ENCODE measurements at regions not wholly inside any gene's neighbourhood (a gene's known extent, or its start where the extent isn't known, plus 50 kb on each side); places are given as distances from the start of the nearest gene placed in this dataset.

DNA sequence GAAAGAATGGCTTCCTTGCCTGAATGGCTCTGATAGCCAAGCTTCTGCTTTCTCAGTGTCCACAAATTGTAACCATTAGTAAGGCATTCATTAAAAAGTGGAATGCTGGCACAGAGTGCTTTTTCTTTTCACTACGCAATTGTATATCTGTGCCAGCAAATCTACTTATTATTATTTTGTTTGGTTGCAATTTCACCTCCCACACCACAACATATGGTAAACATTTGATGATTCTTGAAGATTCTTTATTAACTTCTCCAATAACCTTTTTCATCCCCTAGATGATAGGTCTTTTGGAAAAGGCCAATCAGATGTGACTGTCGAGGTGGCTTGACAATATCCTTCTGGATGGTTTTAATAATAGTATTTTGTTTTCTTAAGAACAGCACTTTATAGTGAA is 234.1 kb downstream of the TMEM38B start:
- DNase-seq: no peak

DNA sequence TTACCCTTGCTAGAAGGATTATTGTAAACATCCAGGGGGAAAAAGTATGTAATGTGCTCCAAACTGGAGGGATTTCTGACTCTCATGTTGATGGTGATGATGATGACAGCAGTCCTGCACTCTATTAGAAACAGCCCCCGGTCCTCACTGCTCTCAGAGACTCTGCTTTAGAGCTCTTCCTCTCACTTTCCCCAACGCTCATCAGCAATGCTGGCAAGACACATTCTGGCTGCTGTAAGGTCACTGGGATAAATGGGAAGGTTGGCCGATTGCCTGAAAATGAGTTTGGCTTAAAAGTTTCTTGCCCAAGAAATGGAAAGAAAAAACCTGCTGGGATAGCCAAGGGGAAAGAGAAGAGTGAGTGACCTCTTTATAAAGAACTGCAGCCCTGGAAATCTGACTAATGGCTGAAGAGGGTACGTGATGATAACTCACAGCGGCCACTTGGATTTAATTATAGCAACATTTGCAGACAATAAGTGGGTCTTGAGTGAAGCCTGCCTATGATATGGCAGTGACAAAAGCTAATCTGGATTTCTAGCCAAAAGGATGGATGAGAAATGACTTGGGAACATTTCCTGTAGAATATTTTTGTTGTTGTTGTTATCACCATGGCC is 235.8 kb downstream of the TMEM38B start:
- DNase-seq: no peak

DNA sequence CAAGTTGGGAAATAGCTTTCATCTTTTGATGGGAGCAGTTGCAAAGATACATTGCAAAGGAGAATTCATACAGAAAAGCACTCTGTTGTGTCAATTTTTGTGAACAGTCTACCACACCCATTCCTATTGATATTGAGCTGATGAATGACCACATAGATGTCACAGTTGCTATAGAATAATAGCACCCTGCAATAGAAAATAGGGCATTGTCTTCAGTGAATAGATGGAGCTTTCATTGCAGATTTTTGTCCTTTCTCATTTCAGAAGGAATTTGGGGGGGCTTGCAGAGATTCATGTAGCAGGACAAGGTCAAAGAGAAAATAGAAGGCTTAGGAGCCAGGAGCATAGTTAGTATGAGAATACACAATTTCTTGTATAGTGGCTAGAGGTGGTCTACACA is 237.9 kb downstream of the TMEM38B start:
- DNase-seq: no peak

DNA sequence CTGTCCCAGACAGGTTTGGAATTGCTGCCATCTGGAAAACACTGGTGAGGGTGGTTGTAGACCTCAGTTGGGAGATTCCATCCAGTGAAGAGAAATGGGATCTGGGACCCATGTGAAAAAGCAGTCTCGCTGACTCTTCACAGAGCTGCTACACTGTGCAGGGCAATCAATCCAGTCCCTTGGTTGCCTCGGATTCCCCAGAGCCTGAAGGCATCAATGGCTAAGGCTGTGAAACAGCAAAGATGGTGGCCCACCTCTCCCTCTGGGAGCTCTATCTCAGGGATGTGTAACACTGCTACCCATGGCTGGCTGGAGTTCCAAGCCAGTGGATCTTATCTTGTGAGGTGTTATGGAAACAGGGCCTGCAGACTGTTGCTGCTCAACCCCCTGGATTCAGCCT is 256.1 kb downstream of the TMEM38B start:
- DNase-seq: no peak

DNA sequence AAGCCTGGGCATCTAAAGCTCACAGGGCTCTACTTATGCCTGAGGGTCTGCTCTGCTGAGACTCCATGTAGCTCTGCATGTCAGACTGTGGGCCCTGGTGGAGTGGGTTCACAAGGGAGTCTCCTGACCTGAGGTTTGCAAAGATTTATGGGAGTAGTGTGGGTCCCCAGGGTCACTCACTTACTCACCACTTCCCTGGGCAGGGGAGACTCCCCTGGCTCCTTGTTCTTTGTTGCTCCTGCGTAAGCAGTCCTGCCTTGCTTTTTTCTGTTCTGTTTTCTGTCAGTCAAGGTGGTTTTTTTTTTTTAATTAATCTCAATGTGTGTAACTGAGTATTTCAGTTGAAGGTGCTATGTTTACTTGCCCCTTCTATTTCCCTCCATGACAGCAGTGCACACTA is 256.6 kb downstream of the TMEM38B start:
- no peak for DNase-seq

DNA sequence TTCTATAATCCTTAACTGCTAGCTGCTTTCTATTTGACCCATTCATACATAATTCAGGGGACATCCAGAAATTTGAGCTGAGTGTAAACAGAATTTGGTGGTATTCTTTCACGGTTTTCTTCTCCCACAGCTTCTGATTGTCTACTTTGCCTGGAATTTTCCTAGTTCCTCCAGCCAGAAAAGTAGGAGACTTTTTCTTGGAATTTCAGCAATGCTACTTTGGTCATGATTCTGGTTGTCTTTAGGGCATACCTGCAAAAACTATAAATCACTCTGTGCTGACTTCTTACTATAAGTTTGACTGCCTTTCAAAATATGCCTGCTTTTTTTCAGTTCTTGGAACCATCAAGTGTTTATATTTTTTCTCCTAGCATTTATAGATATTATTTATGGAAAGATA is 260.2 kb downstream of the TMEM38B start:
- DNase-seq: no peak

DNA sequence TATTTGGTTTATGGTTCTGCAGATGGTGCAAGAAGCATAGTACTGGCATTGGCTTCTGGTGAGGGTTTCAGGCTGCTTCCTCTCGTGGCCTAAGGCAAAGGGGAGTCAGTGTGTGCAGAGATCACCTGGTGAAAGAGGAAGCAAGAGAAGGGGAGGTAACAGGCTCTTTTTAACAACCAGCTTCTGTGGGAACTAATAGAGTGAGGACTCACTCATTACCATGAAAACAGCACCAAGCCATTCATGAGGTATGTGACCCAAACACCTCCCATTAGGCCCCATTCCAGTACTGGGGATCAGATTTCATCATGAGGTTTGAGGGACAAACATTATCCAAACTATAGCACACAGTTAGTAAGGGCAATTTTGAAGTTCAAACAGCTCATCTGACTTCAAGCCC is 263.5 kb downstream of the TMEM38B start:
- DNase-seq: no peak

DNA sequence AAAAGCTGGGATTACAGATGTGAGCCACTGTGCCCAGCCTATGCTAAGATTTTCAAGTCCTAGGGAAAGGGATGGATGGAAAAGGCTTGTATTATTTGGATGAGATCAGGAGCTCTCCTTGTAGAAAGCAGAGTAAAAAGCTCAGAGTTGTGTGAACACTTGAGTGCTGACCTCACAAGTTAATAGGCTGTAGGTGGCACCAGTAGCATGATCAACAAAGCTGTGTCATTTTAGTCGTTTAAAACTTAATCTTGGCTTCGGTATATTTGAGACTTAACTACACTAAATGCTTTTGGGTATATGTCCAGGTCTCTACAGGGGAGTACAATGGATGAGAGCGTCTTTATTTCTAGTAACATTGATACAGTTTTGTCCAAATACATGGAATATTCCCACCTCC is 264.2 kb downstream of the TMEM38B start:
- no peak for DNase-seq

DNA sequence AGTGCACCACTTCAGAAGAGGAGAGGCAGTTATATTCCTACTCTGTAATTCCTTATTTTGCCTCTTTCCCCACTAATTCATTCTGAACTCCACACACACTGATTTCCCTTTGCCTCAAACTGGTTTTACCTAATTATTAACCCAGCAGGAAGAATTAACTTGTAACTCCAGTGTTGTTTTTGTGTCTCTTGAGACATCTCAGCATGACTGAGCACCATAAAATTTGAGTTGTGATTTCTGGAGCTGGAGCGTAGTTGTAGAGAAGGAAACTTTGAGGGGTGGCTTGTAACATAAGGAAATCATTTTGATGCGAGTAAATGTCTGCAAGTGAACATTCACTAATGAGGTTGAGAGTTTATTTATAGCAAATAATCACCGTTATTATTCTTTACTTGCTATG is 265.2 kb downstream of the TMEM38B start:
- DNase-seq: no peak

DNA sequence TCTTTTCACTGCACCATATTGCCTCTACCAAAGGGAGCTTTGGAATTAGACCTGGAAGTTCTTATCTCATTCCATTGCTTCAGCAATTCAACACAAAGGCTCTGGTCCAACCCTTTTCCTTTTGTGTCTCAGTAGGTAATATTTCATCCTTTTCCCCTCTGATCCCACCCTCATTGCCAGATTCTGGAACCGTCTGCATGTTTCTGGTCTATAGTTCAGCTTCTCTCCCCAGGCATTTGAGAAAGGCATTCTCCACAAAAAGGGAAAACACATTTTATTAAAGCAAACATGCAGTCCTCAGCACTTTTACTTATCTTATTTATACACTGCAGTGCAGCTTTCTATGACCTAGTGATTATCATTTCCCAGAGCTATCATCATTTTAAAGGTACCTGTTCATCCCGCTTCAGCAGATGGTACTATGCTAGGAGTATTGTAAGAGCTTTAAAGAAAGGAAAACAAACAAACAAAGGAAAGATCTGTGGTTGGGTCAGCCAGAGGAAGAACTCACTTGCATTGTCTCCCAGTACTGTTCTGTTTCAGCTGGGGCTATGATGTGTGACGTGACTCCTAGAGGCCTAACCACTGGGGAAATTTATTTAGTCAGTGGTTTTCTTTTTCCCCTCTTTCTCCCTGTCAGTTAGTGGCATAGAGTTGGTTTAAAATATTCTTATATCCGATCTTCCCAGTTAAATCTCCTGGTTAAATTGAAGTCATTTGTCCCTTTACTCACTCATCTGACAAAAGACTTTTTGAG is 269.2 kb downstream of the TMEM38B start:
- DNase-seq: no peak

DNA sequence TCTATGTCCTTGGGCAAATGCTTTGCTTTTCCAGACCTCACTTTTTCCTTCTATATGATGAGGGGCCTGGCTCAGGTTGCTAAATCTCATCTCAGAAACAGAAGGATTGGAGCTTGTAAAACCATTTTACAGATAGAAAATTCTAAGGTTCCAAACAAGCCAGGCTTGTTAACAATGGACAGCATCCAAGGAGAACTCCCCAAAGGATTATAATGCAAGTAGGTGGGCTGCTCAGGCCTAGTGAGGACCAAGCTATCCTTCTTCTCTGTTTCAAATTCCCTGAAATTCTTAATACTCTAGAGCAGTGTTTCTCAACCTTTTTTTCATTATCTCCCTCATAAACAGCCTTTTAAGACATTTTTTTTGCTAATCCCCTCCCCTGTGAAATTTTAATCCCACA is 269.8 kb downstream of the TMEM38B start:
- DNase-seq: no peak

DNA sequence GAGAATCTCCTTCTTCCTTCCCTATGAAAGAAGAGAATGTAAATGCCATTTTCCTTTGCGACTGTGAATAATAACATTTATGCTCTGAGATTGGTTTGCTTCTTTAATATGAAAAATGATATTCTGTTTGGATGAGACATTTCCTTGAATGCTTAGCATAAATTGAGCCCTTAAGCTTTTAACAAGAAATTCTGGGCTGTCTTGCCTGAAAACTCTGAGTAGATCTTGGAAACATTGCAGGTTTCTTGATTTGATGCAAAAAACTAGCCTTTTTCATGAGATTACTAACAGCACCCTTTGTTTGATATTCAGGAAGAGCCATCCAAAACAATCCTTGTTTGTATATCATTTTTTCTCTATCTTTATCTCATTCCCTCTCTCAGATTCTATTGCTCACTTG is 272.5 kb downstream of the TMEM38B start:
- DNase-seq: no peak

DNA sequence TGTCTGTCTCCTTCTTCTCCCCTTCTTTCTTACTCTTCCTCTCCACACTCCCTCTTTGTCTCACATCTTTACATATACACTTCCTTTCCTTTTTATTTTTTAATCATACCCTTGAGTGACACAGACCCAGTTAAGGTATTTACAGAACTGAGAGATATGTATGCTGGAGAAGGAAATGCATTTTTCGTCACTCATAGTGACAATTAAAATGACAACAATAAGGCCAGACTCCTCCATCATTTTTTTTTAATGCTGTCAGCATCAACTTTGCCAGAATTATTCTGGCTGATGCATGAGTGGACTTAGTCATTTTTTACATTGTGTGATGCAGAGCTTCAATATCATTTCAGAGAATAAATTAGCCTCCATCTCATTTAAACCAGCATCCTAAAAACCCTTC is 272.9 kb downstream of the TMEM38B start:
- no peak for DNase-seq

DNA sequence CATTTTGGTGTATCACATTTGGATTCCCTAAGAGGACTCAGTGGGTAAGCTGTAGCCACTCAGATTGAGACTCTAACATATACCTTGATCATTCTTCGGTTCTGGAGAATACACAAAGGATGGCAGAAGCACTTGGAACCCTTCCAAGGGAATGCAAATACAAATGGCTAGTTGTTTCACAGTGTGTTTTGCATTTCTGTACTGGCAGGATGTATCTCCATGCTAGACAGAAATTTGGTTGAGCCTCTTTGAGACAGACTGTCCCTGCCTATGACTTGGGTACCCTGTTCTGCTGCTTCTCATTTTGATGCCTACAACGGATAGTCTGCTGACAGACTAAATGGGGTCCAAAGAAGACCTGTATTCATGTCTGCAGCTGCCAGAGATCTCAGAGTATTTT is 273.5 kb downstream of the TMEM38B start:
- DNase-seq: no peak

DNA sequence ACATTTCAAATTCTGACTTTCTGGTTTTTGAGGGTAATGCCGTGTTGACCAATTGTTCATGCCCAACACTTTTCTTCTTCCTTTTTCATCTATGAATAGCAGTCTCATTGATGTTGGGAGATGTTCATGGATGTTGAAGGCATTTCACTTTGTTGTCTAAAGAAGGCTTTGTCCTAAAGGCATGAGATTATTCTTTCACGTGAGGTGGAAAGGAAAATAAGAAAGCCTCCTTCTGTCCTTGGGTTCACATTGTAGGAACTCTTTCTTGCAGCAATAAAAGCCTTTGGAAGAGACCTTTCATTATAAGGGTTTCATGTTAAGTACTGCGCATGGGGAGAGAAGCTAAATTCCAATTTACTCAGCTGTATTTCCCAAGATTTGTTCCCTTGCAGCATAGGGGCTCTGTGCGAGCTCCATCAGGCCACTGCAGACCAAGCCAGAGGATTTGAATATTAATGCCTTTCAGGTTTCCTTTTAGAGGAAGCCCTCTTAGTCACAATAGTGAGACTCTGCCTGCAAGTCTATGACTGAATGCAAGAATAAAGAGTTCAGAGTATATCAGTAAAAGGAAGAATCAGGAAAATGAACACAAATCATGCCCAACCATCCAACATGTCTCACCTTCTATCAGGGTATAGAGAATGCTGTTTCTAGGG is 274.6 kb downstream of the TMEM38B start:
- no peak for DNase-seq

DNA sequence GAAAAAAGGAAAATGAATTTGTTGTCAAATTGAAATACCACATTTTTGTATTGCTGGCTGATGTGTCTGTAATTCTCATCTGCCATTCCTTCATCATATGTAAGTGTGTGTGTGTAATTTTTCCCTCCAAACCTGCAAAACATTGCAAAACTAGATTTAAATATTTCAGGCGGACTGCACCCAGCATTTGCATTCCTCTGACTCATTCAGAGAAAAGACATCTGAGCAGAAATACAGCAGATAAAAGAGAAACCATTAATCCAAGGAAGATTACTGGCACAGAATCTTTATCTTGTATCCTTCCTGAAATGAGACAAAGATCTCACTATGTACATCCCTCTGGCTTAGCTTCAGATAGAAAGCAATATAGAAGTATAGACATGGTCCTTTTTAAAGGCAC is 275.3 kb downstream of the TMEM38B start:
- no peak for DNase-seq

DNA sequence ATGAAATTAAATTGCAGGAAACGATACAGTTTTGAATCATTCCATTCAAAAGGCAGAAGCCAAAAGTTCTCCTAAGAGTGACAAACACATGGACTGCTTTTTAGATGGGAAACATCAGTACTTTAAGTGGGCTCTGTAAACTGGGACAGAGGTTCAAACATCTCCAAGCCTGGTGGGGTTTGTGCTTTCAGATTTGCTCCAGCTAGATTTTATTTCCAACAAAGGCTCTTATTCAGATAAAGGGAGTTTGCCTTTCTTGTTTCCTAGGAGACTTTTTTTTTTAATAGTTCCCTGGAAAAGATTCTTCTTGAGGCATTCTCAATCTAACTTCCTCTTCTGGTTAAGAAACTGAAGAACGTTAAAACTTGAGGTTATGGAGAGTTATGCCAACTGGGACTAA is 277.6 kb downstream of the TMEM38B start:
- DNase-seq: no peak

DNA sequence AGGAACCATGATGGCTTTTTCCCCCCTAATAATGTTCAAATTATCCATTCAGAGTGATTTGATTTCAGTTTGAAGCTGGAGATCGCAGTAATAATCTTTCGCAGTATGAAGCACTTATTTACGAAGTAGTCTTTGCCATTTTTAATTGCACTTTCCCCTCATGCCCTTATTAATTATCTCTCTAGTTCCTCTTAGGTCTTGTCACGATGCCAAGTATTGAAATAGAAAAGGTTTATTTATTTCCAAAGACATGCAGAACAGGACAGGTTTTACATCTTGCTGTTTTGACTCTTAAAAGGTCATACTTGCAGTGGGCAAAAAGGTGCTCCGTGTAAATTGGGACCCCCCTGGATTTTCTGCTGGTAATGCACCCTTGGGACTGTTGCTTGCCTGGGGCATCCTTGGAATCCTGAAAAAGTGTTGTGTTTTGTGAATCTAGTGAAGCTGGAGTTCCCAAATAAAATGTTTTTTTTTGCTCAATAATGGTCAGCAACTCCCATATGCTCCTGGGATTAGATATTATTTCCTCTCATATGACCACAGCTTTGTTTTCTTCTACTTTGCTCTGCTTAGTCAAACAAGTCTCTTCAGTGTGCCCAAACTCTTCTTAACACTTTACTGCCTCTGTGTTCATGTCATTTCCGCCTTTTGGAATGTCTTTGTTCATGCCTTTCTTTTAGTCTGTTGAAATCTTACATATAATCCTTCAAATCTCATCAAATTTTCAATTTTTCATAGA is 278.3 kb downstream of the TMEM38B start:
- DNase-seq: no peak

DNA sequence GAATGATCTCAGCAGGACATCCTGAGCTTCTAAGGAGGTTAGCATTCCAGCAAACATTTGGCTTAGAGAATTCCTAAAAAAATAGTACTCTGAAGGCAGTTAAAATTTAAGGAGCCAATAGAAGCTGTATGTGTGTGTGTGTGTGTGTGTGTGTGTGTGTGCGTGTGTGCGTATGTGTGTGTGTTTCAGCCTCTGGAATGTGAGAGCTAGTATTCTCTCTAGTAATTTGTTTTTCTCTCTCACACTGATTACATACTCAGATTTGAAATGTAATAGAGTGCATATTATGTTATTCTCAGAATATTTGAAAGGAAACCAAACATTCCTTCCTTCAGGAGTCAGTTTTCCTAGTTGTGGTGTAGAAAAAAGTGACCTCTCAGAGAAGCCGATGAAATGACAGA is 279.6 kb downstream of the TMEM38B start:
- no peak for DNase-seq

DNA sequence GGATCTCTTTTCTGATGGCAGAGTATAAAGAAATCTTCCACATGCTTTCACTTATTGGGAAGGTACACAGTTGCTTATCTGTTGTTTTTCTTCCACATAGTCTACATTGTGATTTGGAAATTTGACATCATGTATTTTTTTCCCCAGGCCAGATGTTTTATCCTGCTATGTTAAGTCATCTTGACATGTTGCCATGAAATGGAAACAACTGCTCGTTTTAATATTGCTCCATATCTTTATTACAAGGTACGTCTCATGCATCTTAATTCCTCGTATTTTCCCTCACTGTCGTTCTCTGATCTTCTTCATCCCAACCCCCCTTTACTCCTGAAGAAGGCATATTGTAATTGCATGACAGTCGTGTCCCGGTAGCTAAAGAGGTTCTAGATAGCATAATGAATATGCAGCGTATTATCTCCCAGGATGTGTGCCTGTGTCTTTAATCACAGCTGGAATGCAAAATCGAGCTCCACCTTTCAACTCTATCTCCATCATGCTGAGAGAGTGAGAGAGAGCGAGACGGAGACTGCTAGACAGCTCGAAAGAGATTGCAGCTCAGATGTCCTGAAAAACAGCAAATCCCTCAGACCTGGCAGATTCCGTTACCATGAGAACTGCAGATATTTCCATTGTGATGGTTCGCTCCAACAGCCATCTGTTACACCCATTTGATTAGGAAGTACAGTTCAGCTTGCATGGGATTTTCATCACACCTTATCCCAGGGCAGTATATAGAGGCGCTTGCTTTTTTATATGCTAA is 281.7 kb downstream of the TMEM38B start:
- no peak for DNase-seq

DNA sequence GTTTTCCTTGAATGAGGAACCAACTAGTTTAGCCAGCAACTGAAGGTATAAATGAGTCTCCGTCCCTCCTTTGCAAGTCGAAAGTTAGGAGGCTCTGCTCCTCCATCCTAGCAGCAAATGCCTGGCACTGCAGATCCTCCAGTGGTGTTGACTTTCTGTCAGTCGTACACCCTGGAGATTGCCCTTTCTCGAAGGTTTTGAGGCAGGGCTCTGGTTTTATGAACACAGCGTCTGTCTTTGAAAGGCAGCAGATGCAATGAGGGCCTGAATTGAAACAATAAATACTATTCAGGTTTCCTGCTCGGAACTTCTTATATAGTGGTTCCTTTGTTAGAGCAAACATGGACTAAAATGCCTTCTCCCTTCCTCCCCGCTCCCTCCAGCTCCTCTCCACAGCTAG is 284.0 kb downstream of the TMEM38B start:
- no peak for DNase-seq

DNA sequence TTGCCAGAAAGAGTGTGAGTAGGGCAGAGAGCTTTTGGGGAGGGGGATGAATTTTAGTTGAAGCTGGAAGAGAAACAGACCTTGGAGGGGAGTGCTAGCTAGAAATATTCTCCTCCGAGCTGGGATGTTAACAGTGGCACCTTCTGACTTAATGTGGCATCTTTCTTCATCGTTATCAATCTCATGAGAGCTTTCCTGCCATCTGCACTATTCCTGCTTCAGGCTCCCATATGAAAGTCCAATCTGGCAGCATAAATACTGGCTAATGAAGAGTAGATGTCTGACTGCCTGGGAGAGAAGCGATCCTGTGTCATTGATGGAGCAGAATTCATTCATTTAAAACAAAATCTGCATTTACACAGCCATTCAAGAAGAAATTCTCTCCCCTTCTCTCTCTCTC is 284.5 kb downstream of the TMEM38B start:
- DNase-seq: no peak

DNA sequence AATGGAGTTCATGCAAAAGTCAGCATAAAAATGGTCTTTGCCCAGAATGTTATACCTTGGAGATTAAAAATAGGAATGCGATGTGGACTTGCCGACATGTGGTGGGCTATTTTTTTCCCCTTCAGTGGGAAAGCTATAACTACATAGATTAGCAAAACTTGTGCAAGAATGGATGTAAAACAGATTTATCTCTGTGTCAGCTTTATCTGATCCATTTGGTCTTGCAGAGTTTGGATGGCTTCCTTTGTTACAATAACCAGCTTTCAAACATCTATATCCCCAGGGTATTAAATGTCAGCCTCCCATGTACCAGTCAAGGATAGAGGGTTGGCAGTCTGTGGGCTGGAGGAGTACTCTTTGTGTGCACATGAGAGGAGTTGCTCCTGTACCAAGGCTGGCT is 284.9 kb downstream of the TMEM38B start:
- no peak for DNase-seq
